Effector memory CD8-positive, alpha-beta T cell (primary cell): ENCODE measurements at regions not wholly inside any gene's neighbourhood (a gene's known extent, or its start where the extent isn't known, plus 50 kb on each side); places are given as distances from the start of the nearest gene placed in this dataset.
"Not testable (repeated sequence)": the region's sequence is repeated elsewhere in the genome, so short reads cannot be mapped to it uniquely, and the experiment has no call there.

Experiments used
- ATAC-seq: fragments of 150-1000 bp; cut with Tn5 transposase; replicated peaks from 2 replicates; pipeline ENCODE4 v1.10.0; 2021; ENCODE audit warnings: mild to moderate bottlenecking, moderate library complexity
- DNase-seq, 3 experiments: peaks; one replicate each; pipeline ENCODE4 v3.0.0; 2021
- H3K27ac Mint-ChIP-seq, 2 donors: one replicate each; pipeline ENCODE4 v1.8.0; 2022; ENCODE audit warnings: mild to moderate bottlenecking in 2 of 2, mixed read lengths in 2 of 2, moderate library complexity in 2 of 2
- H3K27me3 Mint-ChIP-seq, 2 donors: one replicate each; pipeline ENCODE4 v1.8.0; 2022; ENCODE audit warnings: mixed read lengths in 2 of 2
- H3K36me3 Mint-ChIP-seq: one replicate; pipeline ENCODE4 v1.8.0; 2022; ENCODE audit warnings: mild to moderate bottlenecking, moderate library complexity, mixed read lengths; ENCODE audit not compliant: insufficient read depth
- H3K4me1 Mint-ChIP-seq, 2 donors: one replicate each; pipeline ENCODE4 v1.8.0; 2022; ENCODE audit warnings: low read depth in 2 of 2, mixed read lengths in 2 of 2
- H3K4me3 Mint-ChIP-seq, 2 donors: one replicate each; pipeline ENCODE4 v1.8.0; 2022; ENCODE audit warnings: mild to moderate bottlenecking in 2 of 2, mixed read lengths in 2 of 2, moderate library complexity in 2 of 2
- H3K9me3 Mint-ChIP-seq, 2 donors: one replicate each; pipeline ENCODE4 v1.8.0; 2022; ENCODE audit warnings: mixed read lengths in 2 of 2

- not testable (repeated sequence) for H3K9me3 Mint-ChIP-seq, ATAC-seq, H3K27ac Mint-ChIP-seq
Measured at GRCh38 chrX:45400951-45401725, 200.5 kb upstream of the DIPK2B start.

GRCh38 chrX:45400027-45400779, 199.5 kb upstream of the DIPK2B start:
- Mint-ChIP-seq H3K27me3 (peaks cover 5 to 9% of the 10 kb centered on the region in 2 donors), H3K9me3 (no peaks in the 10 kb centered on the region), H3K4me1 (no peaks in the 10 kb centered on the region)

More at GRCh38 chrX:45400951-45401725, 200.5 kb upstream of the DIPK2B start:
- H3K4me1 Mint-ChIP-seq, H3K4me3 Mint-ChIP-seq, H3K36me3 Mint-ChIP-seq, DNase-seq: not testable (repeated sequence)
- peaks cover 9 to 10% of the 10 kb centered on the region in 2 donors for H3K27me3 Mint-ChIP-seq

GRCh38 chrX:45385757-45386156, 185.1 kb upstream of the DIPK2B start:
- Mint-ChIP-seq H3K36me3 (no peaks in the 10 kb centered on the region), H3K27me3 (no peaks in the 10 kb centered on the region), H3K4me3 (no peak overlapping the region), H3K27ac (no peak overlapping the region), H3K9me3 (no peaks in the 10 kb centered on the region), H3K4me1 (no peaks in the 10 kb centered on the region)
- ATAC-seq (no peak), DNase-seq (no peak)

More at GRCh38 chrX:45400027-45400779, 199.5 kb upstream of the DIPK2B start:
- ATAC-seq (no peak), DNase-seq (no peak)
- H3K36me3 Mint-ChIP-seq, result no peaks in the 10 kb centered on the region
- H3K27ac Mint-ChIP-seq, result no peak overlapping the region
- H3K4me3 Mint-ChIP-seq, result no peak overlapping the region

GRCh38 chrX:45381841-45382240, 181.2 kb upstream of the DIPK2B start:
- Mint-ChIP-seq H3K27ac (no peak overlapping the region), H3K9me3 (no peaks in the 10 kb centered on the region), H3K4me1 (no peaks in the 10 kb centered on the region), H3K36me3 (no peaks in the 10 kb centered on the region), H3K27me3 (no peaks in the 10 kb centered on the region), H3K4me3 (no peak overlapping the region)
- DNase-seq (no peak), ATAC-seq (no peak)

GRCh38 chrX:45381366-45381765, 180.7 kb upstream of the DIPK2B start:
- no peak for ATAC-seq
- H3K27ac Mint-ChIP-seq, result no peak overlapping the region

GRCh38 chrX:45379236-45379635, 178.6 kb upstream of the DIPK2B start:
- no peak overlapping the region for H3K4me3 Mint-ChIP-seq
- DNase-seq (no peak), ATAC-seq (no peak)
- H3K27me3 Mint-ChIP-seq, result peaks cover 0 to 9% of the 10 kb centered on the region in 2 donors
- H3K9me3 Mint-ChIP-seq, result no peaks in the 10 kb centered on the region
- no peak overlapping the region for H3K27ac Mint-ChIP-seq
- H3K4me1 Mint-ChIP-seq, result no peaks in the 10 kb centered on the region
- H3K36me3 Mint-ChIP-seq, result no peaks in the 10 kb centered on the region

More at GRCh38 chrX:45381366-45381765, 180.7 kb upstream of the DIPK2B start:
- Mint-ChIP-seq H3K27me3 (no peaks in the 10 kb centered on the region), H3K36me3 (no peaks in the 10 kb centered on the region), H3K9me3 (no peaks in the 10 kb centered on the region), H3K4me1 (no peaks in the 10 kb centered on the region), H3K4me3 (no peak overlapping the region)
- DNase-seq, result no peak

GRCh38 chrX:45372151-45372550, 171.5 kb upstream of the DIPK2B start:
- ATAC-seq (no peak), DNase-seq (no peak)
- H3K36me3 Mint-ChIP-seq, result no peaks in the 10 kb centered on the region
- H3K4me3 Mint-ChIP-seq, result no peak overlapping the region
- peaks cover 6 to 25% of the 10 kb centered on the region in 2 donors for H3K27me3 Mint-ChIP-seq
- H3K27ac Mint-ChIP-seq, result no peak overlapping the region
- peaks cover 0 to 4% of the 10 kb centered on the region in 2 donors for H3K9me3 Mint-ChIP-seq
- no peaks in the 10 kb centered on the region for H3K4me1 Mint-ChIP-seq

- no peak overlapping the region for H3K4me3 Mint-ChIP-seq
- ATAC-seq (no peak), DNase-seq (no peak)
- H3K9me3 Mint-ChIP-seq, result peaks cover 0 to 4% of the 10 kb centered on the region in 2 donors
- H3K4me1 Mint-ChIP-seq, result no peaks in the 10 kb centered on the region
- H3K36me3 Mint-ChIP-seq, result no peaks in the 10 kb centered on the region
- no peak overlapping the region for H3K27ac Mint-ChIP-seq
- H3K27me3 Mint-ChIP-seq, result peaks cover 4 to 19% of the 10 kb centered on the region in 2 donors
Measured at GRCh38 chrX:45368705-45369104, 168.0 kb upstream of the DIPK2B start.

GRCh38 chrX:45363596-45363995, 162.9 kb upstream of the DIPK2B start:
- peaks cover 0 to 8% of the 10 kb centered on the region in 2 donors for H3K27me3 Mint-ChIP-seq
- peaks cover 0 to 4% of the 10 kb centered on the region in 2 donors for H3K9me3 Mint-ChIP-seq
- no peaks in the 10 kb centered on the region for H3K36me3 Mint-ChIP-seq
- H3K27ac Mint-ChIP-seq, result no peak overlapping the region
- DNase-seq (no peak), ATAC-seq (no peak)
- no peak overlapping the region for H3K4me3 Mint-ChIP-seq
- H3K4me1 Mint-ChIP-seq, result no peaks in the 10 kb centered on the region

GRCh38 chrX:45360571-45360970, 159.9 kb upstream of the DIPK2B start:
- H3K36me3 Mint-ChIP-seq, result no peaks in the 10 kb centered on the region
- ATAC-seq, result no peak

GRCh38 chrX:45358392-45358791, 157.7 kb upstream of the DIPK2B start:
- Mint-ChIP-seq H3K36me3 (no peaks in the 10 kb centered on the region), H3K4me1 (no peaks in the 10 kb centered on the region), H3K4me3 (no peak overlapping the region), H3K27ac (no peak overlapping the region), H3K27me3 (no peaks in the 10 kb centered on the region), H3K9me3 (no peaks in the 10 kb centered on the region)
- DNase-seq (no peak), ATAC-seq (no peak)

More at GRCh38 chrX:45360571-45360970, 159.9 kb upstream of the DIPK2B start:
- no peak overlapping the region for H3K27ac Mint-ChIP-seq
- H3K27me3 Mint-ChIP-seq, result no peaks in the 10 kb centered on the region
- DNase-seq, result no peak
- no peaks in the 10 kb centered on the region for H3K4me1 Mint-ChIP-seq
- H3K9me3 Mint-ChIP-seq, result no peaks in the 10 kb centered on the region
- H3K4me3 Mint-ChIP-seq, result no peak overlapping the region

- Mint-ChIP-seq H3K4me1 (no peaks in the 10 kb centered on the region), H3K36me3 (no peaks in the 10 kb centered on the region), H3K4me3 (no peak overlapping the region), H3K27me3 (no peaks in the 10 kb centered on the region), H3K9me3 (peaks cover 0 to 8% of the 10 kb centered on the region in 2 donors), H3K27ac (no peak overlapping the region)
- ATAC-seq (no peak), DNase-seq (no peak)
Measured at GRCh38 chrX:45353456-45353855, 152.8 kb upstream of the DIPK2B start.

GRCh38 chrX:45352611-45353010, 151.9 kb upstream of the DIPK2B start:
- H3K4me1 Mint-ChIP-seq, result no peaks in the 10 kb centered on the region
- H3K27me3 Mint-ChIP-seq, result no peaks in the 10 kb centered on the region
- H3K36me3 Mint-ChIP-seq, result no peaks in the 10 kb centered on the region
- ATAC-seq (no peak), DNase-seq (no peak)
- H3K4me3 Mint-ChIP-seq, result no peak overlapping the region
- H3K9me3 Mint-ChIP-seq, result peaks cover 0 to 8% of the 10 kb centered on the region in 2 donors
- H3K27ac Mint-ChIP-seq, result no peak overlapping the region

GRCh38 chrX:45351478-45351877, 150.8 kb upstream of the DIPK2B start:
- H3K27me3 Mint-ChIP-seq, result no peaks in the 10 kb centered on the region
- no peak for ATAC-seq
- H3K4me3 Mint-ChIP-seq, result no peak overlapping the region
- H3K27ac Mint-ChIP-seq, result no peak overlapping the region
- no peaks in the 10 kb centered on the region for H3K36me3 Mint-ChIP-seq
- peaks cover 0 to 8% of the 10 kb centered on the region in 2 donors for H3K9me3 Mint-ChIP-seq
- DNase-seq, result no peak
- no peaks in the 10 kb centered on the region for H3K4me1 Mint-ChIP-seq
